ENCODE measurements at regions not wholly inside any gene's neighbourhood (a gene's known extent, or its start where the extent isn't known, plus 50 kb on each side); places are given as distances from the start of the nearest gene placed in this dataset.

GRCh38 chr9:22201256-22201655, 192.2 kb upstream of the CDKN2B start:
- TF ChIP-seq, protein P1, sequence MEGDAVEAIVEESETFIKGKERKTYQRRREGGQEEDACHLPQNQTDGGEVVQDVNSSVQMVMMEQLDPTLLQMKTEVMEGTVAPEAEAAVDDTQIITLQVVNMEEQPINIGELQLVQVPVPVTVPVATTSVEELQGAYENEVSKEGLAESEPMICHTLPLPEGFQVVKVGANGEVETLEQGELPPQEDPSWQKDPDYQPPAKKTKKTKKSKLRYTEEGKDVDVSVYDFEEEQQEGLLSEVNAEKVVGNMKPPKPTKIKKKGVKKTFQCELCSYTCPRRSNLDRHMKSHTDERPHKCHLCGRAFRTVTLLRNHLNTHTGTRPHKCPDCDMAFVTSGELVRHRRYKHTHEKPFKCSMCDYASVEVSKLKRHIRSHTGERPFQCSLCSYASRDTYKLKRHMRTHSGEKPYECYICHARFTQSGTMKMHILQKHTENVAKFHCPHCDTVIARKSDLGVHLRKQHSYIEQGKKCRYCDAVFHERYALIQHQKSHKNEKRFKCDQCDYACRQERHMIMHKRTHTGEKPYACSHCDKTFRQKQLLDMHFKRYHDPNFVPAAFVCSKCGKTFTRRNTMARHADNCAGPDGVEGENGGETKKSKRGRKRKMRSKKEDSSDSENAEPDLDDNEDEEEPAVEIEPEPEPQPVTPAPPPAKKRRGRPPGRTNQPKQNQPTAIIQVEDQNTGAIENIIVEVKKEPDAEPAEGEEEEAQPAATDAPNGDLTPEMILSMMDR (IDR thresholded peaks at IDR 0.05; ENCODE audit: low read depth, low read length): no peak
- TF ChIP-seq EZH2phosphoT487 (IDR thresholded peaks at IDR 0.05; ENCODE audit: low read depth): no peak

Data from OCI-LY3 (cell line).